OCI-LY3 (cell line): ENCODE measurements at regions not wholly inside any gene's neighbourhood (a gene's known extent, or its start where the extent isn't known, plus 50 kb on each side); places are given as distances from the start of the nearest gene placed in this dataset.

ENCODE experiments used
- CTCF ChIP-seq: fragments of 200-600, 300-600 bp; sonication (generic); IDR thresholded peaks from 2 replicates; pipeline ENCODE4 v1.5.1; 2014; ENCODE audit warnings: antibody characterized with exemption, low read length, low read depth
- EZH2phosphoT487 ChIP-seq: fragments of 200-600 bp; shearing (Covaris generic); IDR thresholded peaks from 2 replicates; pipeline ENCODE4 v1.6.1; 2018; ENCODE audit warnings: antibody characterized with exemption, mixed run types, low read depth

DNA sequence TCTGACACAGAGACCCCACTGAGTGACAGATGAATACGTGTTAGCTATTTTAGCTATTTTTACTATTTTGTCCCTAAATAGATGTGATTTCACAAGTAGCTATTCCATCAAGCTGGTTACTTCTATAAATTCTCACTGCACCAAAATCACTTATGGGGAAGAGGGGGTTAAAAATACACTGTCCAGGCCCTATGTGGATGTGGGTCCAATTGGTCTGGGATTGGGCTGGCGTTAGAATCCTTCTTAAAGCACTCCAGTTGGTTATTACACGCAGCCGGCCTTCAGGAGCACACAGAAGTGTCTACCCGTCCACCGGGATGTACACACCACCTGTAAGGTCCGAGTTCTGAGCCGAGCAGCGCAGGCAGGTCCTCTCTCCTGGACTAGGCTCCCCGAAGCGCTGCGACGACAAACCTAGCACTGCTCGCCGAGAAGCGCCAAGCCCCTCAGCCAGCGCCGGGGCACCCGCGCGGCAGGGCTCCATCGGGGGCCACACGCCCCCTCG, 222.3 kb upstream of the MKLN1 start:
- TF ChIP-seq CTCF, result no peak
- no peak for TF ChIP-seq EZH2phosphoT487
